ENCODE measurements at regions not wholly inside any gene's neighbourhood (a gene's known extent, or its start where the extent isn't known, plus 50 kb on each side); places are given as distances from the start of the nearest gene placed in this dataset.

- H3K36me3 ChIP-seq (ENCODE audit: control insufficient read depth, insufficient read depth, low read length), result no peaks in the 10 kb centered on the region
- DNase-seq, result no peak
- H3K4me1 ChIP-seq (ENCODE audit: control insufficient read depth, insufficient read depth, low read length), result no peaks in the 10 kb centered on the region
- H3K4me3 ChIP-seq (ENCODE audit: low read length), result no peak overlapping the region
- no peaks in the 10 kb centered on the region for H3K9me3 ChIP-seq (replicated peaks; ENCODE audit: control insufficient read depth, low read depth, low read length)
- H3K27me3 ChIP-seq (ENCODE audit: control insufficient read depth, insufficient read depth, low read length), result no peaks in the 10 kb centered on the region
- H3K27ac ChIP-seq (ENCODE audit: low read length), result no peak overlapping the region
- no CpG with 5 or more reads among the region's 1 CpG for WGBS (ENCODE audit: insufficient coverage)
Observed at GRCh38 chrX:143800150-143800549, 79.6 kb upstream of the SPANXN2 start.

- Histone ChIP-seq H3K4me1 (ENCODE audit: control insufficient read depth, insufficient read depth, low read length) (no peaks in the 10 kb centered on the region), H3K9me3 (replicated peaks; ENCODE audit: control insufficient read depth, low read depth, low read length) (no peaks in the 10 kb centered on the region), H3K27ac (ENCODE audit: low read length) (no peak overlapping the region), H3K36me3 (ENCODE audit: control insufficient read depth, insufficient read depth, low read length) (no peaks in the 10 kb centered on the region), H3K27me3 (ENCODE audit: control insufficient read depth, insufficient read depth, low read length) (no peaks in the 10 kb centered on the region), H3K4me3 (ENCODE audit: low read length) (no peak overlapping the region)
- no CpG with 5 or more reads among the region's 3 CpGs for WGBS (ENCODE audit: insufficient coverage)
- peak; percentile 13 for DNase-seq
Observed at GRCh38 chrX:143788265-143788664, 67.7 kb upstream of the SPANXN2 start.

DNA sequence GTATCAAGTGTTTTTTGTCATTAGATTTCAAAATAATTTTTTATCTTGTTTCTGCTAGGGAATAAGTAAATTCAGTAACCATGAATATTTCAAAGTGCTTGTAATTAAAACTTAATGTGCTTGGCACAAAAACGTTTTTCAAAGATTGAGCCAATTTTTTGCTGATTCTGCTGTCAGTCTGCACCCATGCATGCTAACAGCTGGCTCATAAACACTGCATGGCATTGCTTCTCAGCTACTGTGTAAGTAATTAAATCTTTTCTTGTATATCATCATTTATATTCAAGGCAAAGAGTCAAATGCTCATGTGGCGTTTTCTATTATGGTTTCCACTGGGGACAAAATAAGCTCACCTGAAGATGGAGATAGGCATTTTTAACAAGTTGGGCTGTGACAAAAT, 66.8 kb upstream of the SPANXN2 start:
- Histone ChIP-seq H3K4me1 (ENCODE audit: control insufficient read depth, insufficient read depth, low read length) (no peaks in the 10 kb centered on the region), H3K27me3 (ENCODE audit: control insufficient read depth, insufficient read depth, low read length) (no peaks in the 10 kb centered on the region), H3K27ac (ENCODE audit: low read length) (no peak overlapping the region), H3K36me3 (ENCODE audit: control insufficient read depth, insufficient read depth, low read length) (no peaks in the 10 kb centered on the region), H3K4me3 (ENCODE audit: low read length) (no peak overlapping the region), H3K9me3 (replicated peaks; ENCODE audit: control insufficient read depth, low read depth, low read length) (no peaks in the 10 kb centered on the region)
- no peak for DNase-seq
- WGBS (ENCODE audit: insufficient coverage), result 20% methylated on average over 1 of the region's 2 CpGs

GRCh38 chrX:143781103-143781502, 60.6 kb upstream of the SPANXN2 start:
- no peak for DNase-seq
- Histone ChIP-seq H3K27me3 (ENCODE audit: control insufficient read depth, insufficient read depth, low read length) (no peaks in the 10 kb centered on the region), H3K4me3 (ENCODE audit: low read length) (no peak overlapping the region), H3K27ac (ENCODE audit: low read length) (no peak overlapping the region), H3K9me3 (replicated peaks; ENCODE audit: control insufficient read depth, low read depth, low read length) (no peaks in the 10 kb centered on the region), H3K36me3 (ENCODE audit: control insufficient read depth, insufficient read depth, low read length) (no peaks in the 10 kb centered on the region), H3K4me1 (ENCODE audit: control insufficient read depth, insufficient read depth, low read length) (no peaks in the 10 kb centered on the region)

Data from muscle of leg (tissue), 3 donors.